GM18519 (cell line): ENCODE measurements at regions not wholly inside any gene's neighbourhood (a gene's known extent, or its start where the extent isn't known, plus 50 kb on each side); places are given as distances from the start of the nearest gene placed in this dataset.
"Not testable (repeated sequence)": the region's sequence is repeated elsewhere in the genome, so short reads cannot be mapped to it uniquely, and the experiment has no call there.

Source experiments
- ATAC-seq: cut with Tn5 transposase; IDR thresholded peaks from one replicate; pipeline ENCODE4 v1.9.1; 2021; ENCODE audit warnings: mild to moderate bottlenecking, moderate library complexity; ENCODE audit not compliant: unreplicated experiment, low FRiP score

DNA sequence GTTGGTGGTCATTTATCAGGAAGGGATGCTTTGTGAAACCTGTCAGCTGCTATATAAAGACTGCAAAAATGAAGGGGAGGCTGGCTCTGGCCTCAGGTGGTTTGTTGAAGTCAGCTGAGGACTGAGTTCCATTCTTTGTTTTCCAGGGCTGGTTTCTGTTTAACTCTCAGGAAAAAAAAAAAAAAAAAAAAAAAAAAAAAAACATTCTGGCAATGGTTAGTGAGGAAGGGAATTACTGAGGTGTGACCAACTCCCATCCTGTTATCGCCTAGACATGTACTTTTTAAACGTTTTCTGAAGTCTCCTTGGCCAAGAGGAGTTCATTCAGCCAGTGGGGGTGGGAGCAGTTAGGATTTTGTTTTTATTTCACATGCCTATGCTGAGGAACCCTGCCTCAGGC, 316.3 kb downstream of the OXSM start:
- no peak for ATAC-seq

GRCh38 chr3:26108846-26109489, 319.1 kb downstream of the OXSM start:
- no peak for ATAC-seq

DNA sequence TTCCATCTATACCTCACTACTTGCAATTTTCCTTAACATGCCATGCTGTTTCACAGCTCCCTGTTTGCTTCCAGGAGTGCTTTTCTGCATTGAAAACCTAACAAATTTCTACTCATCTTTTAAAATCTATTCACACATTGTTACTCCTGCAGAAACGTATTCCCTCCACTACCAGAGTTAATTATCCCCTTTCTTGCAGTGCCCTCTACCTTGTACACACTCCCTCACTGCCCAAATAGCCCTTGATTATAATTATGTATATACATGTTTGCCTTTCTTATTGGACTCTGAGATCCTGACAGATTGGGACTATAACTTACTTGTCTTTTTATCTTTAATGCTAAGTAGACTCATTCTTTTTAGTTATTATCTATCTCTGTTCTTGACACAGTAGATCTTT, 325.0 kb downstream of the OXSM start:
- ATAC-seq, result no peak

DNA sequence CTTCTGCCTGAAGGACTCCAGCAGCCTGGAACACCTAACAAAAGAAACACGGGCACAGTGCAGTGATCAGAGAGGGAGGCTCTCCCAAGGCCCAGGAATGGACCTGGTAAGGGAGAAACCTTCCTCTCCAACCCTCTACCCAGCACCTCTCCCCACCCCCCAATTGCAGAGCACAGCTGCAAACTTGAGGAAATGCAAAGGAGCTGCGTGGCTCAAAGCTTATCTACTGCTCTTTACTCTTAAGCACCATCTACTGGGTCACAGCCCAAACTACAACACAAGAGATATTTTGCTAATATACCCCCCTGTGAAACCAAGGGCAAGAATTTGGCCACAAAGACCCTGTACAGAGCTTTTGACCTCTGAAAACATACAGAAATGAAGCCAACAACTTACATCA, 328.3 kb downstream of the OXSM start:
- peak; percentile 86 for ATAC-seq

DNA sequence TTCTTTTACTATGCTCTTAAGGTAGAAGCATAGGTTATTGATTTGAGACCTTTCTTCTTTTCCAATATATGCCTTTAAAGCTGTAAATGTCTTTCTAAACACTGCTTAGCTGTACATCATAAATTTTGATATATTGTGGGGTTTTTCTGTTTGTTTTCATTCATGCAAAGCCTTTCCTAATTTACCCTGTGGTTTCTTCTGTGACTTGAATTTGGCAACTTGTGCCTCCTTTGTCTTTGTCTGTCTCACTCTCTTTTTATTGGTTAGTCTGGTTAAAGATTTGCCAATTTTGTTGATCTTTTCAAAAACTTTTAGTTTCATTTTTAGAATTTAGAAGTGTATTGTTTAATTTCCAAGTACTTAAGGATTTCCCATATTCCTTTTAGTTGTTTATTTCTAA, 343.1 kb downstream of the OXSM start:
- no peak for ATAC-seq

- no peak for ATAC-seq
Measured at GRCh38 chr3:26141296-26141695, 351.4 kb downstream of the OXSM start.

DNA sequence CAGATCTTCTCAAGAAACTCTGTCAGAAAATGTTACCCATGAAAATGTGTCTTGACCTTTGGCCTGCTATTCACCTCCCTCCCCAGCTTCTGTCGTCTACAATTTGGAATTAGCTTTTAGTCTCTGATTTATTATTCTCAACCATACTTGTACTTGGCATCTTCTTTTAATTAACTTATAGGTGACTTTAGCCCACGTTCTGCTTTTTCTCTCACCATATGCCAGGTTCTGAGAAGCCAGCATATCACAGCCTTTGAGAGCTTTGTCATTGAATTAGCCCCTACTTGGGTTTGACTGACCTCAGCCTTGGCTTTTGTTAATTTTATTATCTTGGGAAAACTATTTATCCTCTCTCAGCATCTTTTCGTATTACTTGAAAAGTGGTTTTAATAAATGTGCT, 355.9 kb downstream of the OXSM start:
- no peak for ATAC-seq

DNA sequence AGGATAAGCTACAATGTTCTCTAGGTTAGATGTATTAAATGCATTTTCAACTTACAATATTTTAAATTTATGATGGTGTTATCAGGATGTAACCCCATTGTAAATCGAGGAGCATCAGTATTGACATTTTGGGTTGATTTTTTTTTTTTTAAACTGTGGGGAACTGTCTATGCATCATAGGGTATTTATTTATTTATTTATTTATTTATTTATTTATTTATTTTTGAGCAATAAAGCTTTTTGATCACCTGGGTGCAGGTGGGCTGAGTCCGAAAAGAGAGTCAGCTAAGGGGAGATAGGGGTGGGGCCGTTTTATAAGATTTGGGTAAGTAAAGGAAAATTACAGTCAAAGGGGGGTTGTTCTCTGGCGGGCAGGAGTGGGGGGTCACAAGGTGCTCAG, 367.5 kb downstream of the OXSM start:
- not testable (repeated sequence) for ATAC-seq

DNA sequence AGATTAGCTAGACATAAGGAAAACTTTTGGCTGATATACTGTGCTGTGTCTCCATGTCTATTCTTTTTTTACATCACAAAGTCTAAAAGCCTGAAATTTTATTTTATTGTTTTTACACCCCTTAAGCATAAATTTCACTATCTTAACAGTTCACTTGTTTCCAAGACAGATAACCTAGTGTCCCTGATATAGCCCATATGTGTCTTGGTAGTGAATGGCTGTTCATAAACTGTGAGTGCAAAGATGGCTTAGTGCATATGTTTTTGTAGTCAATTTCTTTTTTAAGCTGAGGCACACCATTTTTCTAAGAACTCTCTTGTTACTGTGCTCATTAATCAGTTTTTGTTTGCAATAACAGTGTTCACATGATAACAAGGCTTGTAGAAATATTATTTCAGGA, 381.1 kb downstream of the OXSM start:
- ATAC-seq, result no peak

GRCh38 chr3:26191556-26191955, 401.7 kb downstream of the OXSM start:
- ATAC-seq, result no peak

GRCh38 chr3:26193558-26193957, 403.7 kb downstream of the OXSM start:
- no peak for ATAC-seq

DNA sequence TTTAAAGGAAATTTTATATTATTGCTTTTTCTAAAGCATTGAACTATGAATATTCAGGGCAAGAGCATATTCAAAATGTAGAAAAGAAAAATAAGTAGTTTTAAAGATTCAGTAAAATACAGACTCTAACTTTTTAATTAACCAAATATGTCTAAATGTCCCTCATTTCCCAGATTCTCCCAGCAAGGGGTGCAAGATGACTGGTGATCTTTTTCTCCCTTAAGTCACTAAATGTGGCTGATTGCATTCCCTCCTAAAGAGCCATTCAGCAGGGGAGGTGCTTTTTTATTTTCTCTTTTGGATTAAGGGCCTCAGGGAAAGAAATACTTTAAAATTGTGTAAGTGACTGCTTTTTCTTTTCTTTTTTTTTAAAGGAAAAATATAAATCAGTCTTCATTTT, 406.9 kb downstream of the OXSM start:
- ATAC-seq, result no peak

GRCh38 chr3:26198609-26199008, 408.7 kb downstream of the OXSM start:
- ATAC-seq, result no peak

- ATAC-seq, result no peak
Measured at GRCh38 chr3:26202169-26202568, 412.3 kb downstream of the OXSM start.

DNA sequence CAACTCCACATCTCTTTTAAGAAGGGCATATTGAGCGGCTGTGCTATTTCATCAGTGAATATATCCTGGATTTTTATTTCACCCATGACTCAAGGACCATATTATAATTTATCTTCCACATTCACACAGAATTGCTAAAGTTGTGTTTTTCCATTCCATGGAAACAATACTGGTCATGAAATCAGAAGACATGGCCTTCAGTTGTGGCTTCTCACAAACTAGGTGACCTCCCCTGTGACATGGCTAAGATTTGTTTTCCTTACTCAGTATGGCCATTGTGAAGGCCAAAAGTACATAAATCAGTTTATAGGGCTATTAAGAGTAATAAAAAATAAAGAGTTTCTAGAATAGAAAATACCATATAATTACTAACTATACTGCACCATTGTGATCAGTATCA, 415.6 kb downstream of the OXSM start:
- ATAC-seq, result no peak

GRCh38 chr3:26208201-26208600, 414.4 kb upstream of the LRRC3B start:
- ATAC-seq, result no peak

DNA sequence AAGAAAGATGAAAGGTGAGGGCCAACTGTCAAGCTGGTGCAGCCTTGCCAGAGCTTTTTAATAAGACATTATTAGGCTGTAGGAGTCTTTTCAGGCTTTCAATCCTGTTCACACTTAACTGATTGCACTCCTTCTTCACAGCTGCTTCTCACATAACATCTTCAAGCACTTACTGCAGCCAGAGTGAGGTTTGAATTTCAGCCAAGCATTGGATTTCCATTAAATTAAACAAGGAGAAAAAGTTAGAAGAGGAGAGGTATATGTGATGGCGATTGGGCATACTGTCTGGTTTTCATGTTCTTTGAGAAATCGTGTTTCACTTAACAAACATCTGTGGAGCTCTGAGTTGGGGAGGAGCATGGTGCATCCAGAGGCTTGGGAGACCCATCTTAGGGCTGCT, 392.8 kb upstream of the LRRC3B start:
- no peak for ATAC-seq

DNA sequence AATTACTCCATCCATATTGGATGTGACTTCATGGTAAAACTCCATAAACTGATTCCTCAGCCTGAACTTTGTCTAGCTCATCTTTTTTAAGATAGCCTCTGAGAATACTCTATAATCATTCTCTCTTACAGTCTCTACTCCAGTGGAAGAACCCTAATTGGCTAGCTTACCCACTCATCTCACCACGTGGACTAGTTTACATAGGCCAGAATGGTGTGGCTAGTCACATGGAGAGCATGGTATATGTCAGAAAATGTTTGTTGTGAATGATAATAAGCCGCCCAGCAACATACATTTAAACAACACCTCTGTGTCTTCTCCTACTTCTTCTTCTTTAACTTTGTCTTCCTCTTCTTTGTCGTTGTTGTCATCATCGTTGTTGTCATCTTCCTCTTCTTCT, 389.2 kb upstream of the LRRC3B start:
- ATAC-seq, result no peak

- no peak for ATAC-seq
Measured at GRCh38 chr3:26236531-26236930, 386.0 kb upstream of the LRRC3B start.

- ATAC-seq, result no peak
Measured at GRCh38 chr3:26237036-26237682, 385.4 kb upstream of the LRRC3B start.

DNA sequence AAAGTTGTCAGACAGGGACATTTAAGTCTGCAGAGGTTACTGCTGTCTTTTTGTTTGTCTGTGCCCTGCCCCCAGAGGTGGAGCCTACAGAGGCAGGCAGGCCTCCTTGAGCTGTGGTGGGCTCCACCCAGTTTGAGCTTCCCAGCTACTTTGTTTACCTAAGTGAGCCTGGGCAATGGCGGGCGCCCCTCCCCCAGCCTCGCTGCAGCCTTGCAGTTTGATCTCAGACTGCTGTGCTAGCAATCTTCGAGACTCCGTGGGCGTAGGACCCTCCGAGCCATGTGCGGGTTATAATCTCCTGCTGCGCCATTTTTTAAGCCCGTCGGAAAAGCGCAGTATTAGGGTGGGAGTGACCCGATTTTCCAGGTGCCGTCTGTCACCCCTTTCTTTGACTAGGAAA, 378.0 kb upstream of the LRRC3B start:
- not testable (repeated sequence) for ATAC-seq

DNA sequence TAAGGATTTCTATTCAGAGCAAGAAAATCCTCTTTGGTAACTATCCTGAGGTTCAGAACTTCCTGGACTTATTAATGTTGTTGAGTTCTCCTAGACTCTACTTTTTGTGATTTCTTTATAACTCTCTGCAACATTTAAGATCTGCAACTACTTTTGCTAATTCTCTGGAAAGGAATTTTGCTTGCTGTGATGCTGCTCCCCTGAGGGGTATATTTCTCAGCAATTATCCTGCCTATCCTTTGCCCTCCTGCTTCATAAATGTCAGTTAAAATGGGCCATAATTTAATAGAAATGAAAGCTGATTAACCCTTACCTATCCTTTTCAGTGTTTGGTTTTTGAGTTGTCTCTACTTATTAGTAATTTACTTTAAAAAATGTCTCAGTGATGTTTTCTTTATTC, 377.3 kb upstream of the LRRC3B start:
- ATAC-seq, result no peak

DNA sequence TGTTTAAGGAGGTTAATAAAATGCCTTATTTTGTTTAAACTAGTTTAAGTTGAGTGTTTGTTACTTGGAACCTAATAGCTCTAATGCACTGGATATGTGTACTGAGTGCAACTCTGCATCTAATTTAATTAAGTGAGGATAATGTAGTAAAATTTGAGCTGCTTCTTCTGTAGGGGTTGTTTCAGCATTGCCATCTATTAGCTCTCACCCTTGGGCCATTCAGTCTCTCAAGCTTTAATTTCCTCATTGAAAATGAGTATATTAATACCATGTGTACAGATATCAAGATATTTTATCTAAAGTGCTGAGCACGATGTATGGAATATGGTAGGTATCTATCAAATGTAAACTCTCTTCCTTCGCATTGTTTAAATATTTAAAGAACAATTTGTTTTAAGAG, 375.7 kb upstream of the LRRC3B start:
- no peak for ATAC-seq
